Embryonic facial prominence (tissue), 1 donor: ENCODE measurements at regions not wholly inside any gene's neighbourhood (a gene's known extent, or its start where the extent isn't known, plus 50 kb on each side); places are given as distances from the start of the nearest gene placed in this dataset.

Source experiments
- DNase-seq: peaks from one replicate; pipeline ENCODE4 v3.0.0-alpha.2; 2016; ENCODE audit errors: extremely low spot score

DNA sequence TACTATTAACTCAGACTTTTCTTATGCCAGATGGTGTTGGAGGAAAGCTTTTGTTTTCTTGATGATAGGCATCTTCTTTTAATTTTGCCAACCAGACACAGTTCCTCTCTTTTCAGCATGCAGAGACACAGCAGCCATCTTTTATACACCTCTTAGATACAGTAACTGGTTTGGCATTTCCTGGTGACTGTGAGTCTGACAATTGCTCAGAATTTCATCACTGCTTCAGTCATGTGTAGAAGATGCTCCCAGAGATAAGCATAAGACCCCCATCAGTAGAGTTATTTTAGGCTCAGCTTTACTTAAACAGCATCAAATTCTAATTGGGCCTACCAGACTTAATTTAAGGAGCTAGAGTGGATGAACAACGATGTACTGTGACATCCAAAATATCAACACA lies 779.0 kb downstream of the SQOR start:
- DNase-seq: no peak

DNA sequence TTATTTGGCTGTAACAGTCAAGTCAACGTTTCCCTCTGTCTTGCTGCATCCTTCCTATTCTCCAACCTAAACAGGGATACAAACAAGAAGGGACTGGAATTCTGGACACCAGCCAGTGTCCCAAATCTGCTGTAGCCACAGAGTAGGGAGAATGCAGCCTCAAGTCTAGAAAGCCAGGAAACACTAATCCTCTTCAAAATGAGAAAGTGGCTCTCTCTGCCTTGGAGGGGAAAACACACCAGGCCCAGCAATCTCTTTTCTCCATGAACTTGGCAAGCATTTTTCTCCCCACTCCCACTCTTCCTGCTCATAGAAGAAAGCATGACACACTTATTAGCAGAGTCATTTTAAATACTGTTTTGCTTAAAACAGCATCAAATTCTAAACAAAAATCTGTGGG lies 781.7 kb downstream of the SQOR start:
- DNase-seq: no peak

DNA sequence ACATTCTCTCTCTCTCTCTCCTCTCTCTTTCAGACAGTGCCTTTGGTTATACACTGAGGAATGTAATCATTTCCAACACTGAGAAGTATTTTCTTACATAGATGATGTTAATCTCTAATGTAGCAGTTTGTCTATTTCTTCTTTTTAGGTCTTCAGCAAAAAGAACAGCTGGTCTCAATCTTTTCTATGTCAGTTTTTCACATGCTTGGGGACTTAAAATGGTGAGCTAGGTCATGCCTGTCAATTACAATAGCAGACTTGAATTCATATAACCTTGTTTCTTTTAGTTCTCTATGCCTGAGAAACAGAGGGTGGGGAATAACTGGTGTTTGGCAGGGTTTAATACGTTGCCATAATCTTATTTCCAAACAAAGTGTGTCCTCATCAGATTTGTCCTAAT lies 786.2 kb downstream of the SQOR start:
- DNase-seq: peak; percentile 57

DNA sequence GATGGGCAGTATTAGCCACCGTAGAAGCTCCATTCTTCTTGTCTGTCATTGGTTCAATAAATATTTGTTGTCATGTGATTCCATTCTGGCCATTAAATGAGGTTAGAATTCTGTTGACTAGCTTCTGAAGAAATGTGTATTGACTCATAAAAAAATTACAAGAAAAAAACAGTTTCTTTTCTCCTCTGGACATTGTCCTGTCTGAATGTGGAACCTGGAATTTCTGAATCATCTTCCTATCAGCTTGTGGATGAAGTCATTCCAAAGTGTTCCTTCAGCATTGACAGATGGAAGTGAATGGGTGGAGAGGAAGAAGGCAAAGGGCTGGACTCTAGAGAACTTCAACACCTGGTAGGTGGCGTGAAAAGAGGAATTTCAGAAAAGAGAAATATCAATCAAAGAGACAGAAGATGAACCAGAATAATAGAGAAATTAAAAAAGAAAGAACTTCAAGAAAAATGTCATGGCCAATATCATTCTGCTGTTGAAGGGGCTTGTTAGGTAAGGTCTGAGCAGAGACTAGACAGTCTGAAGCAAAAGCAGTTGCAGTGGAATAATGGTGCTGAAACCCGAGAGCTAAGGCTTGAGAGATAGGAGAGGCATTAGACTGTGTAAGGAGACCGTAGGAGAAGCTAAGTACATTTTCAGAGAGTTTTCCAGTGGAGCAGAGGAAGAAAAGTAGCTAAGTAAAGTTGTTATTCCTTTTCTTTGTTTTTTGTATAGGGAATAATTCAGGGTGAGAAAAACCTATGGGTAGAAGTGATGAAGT lies 806.6 kb downstream of the SQOR start:
- DNase-seq: no peak

DNA sequence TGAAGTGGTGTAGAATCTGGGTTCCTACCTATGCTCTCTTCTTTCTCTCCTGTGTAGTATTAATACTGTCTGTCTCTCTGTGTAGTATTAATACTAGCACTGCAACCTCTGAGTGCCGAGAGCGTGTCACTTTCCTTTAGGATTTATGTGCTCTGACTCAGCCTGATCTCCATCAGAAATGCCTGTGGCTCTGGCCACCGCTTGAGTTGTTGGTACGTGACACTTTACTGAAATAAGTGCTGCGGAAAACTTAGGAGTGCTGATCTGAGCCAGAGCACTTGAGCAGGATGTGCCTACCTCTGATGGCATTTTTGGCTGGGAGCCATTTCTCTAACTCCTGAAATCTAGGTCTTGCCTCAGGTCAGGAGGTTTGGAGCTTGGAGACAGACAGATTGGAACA lies 807.4 kb downstream of the SQOR start:
- no peak for DNase-seq

DNA sequence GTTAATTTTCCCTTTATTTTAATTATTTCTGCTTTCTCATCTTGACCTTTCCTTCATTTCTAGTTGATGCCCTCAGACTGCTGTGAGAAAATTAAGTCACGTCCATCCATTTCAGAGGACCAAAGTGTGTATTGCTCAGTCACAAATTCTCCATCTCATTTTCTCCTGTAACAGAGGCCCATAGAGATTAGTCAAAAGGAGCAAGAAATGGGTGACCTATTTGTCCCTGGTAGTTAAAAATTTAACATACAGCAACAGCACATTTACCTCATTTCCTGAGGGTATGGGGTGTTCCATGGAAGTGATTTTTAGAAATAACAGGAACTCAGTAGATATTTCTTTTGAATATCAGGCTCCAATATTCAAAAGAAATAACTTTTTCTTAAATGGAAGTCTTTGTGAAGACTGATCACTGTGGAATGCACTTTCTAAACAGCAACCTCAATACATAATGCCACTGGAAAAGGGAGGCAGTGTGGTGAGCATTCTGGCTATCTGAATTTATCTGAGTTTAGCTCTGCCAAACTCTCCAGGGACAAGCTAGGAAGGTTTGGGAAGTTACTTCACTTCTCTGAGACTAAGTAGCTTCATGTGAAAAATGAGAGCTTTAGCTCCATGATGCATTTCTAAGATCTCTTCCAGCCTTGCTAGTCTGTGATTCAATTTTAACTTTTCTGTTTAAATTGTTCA lies 808.2 kb downstream of the SQOR start:
- DNase-seq: no peak

DNA sequence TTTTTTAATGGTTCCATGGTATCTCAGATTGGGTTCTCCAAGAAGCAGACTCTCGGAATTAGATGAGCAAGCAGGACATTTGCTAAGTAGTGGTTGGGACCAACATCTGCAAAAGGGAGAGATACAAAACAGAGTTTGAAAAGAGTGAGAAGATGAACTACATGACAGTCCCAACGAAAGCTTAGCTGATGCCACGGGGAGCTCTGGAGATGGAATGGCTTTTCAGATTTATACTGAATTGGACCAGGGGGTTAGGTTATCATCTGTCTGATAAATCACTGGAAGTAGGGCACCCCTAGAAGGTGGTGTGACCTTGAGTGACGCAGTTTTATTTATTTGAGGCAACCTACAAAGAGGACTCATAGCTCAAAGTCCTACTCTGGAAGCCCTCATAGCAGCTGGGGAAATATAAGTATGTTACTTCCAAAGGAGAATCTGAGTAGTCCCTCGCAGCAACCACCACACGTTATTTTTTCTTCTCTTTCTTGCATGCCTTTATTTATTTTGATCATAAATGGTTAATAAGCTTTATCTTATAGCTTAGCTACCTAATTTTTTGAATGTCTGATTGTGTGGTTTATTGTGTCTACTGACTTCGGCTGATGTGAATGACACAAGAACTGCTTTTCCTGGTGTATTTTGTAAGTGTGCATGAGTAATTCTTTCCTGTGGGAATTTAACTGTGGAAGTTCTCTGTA lies 815.4 kb downstream of the SQOR start:
- no peak for DNase-seq

DNA sequence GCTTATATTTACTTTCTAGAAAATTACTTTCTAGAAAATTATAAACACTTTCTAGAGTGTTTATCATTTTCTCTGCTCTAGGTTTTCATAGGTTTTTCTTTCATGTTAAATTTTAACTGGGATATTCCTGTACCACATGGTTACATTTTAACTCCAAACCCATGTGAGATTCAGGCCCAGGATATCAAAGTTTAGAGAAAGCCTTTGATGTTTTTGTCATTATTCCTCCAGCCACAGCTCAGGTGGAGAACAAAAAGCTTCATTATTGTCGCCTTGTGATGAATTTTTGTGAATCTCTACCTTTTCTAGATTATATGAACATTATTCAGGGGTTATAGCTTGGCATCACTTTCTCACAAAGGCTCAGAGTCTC lies 816.0 kb downstream of the SQOR start:
- no peak for DNase-seq

DNA sequence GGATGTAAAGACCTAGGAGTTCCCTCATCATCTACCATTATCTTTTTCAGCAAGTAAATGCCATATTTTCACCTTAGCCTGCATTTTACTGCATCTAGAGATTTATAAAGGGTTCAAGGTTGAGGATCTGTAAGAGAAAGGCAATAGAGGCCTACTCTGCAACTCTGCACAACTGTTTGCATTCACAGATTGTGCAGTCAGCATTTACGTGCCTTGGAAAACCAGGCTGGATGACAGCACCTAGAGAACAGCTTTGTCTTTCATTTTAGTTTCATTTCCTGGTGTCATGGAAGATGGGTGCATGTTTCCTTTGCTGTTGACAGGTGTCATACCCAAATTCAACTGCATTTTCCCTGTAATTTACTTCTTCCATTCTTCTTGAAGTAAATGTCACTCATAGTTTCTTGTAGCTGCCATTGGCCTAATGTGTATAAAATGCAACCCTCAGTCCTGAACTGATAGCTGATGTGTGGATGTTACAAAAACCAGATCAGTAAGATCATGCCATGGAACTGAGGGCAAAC lies 817.5 kb downstream of the SQOR start:
- no peak for DNase-seq

DNA sequence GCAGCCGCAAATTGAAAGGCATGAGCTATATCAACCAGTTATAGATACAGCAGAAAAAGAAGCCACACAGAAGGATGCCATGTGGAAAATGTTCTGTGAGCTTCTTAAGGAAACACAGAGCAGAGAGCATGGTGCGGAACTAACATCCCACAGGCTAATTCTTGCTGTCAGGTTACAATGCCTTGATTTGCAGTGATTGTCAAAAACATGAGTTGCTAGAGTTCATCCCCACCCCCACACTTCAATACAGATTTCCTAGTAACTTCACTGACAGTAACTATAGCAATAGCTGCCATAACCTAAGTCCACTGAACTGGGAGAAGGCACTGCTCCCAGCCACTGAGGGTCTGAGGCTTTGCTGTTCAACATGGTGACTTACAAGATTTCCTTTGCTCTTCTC lies 821.6 kb downstream of the SQOR start:
- no peak for DNase-seq

DNA sequence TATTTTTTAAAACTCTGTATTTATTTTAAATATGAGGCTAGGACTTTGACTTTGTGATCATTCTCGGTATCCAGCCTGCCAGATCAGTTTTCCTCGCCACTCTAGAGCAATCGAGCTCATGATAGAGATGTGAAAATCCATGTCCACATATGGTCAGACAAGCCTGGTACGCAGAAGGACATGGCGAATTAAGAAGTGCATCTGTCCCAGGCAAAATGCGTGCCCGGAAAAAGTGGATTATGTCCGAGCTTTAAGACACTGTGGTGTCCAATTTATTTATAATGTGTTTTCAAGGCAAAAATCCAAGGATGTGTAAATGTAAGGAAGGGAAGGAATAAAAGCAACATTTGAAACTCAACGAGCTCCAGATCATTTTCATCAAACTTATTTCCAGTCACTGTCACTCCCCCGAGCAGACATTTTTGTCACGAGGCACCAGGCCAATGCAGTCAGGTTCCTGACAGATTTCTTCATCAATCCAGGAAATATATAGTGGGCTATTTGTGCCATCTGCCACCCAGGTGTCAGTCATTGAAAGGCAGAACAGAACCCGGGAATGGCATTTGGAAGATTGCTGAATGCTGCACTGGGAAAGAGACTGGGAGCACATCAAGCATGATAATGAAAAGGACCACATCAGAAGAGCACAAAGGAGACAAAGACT lies 825.7 kb downstream of the SQOR start:
- no peak for DNase-seq

DNA sequence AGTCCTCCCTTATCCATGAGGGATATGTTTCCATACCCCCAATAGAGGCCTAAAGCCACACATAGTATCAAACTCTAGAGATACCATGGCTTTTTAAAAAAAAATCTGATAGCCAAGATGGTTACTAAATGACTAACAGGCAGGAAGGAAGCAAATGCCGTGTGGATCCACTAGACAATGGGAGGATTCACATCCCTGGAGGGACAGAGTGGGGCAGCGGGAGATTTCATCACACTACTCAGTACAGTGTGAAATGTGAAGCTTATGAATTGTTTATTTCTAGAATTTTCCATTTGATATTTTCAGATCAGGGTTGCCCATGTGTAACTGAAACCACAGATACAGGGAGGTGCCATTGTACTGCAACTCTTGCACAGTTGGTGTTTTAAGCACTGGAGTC lies 826.6 kb downstream of the SQOR start:
- no peak for DNase-seq

DNA sequence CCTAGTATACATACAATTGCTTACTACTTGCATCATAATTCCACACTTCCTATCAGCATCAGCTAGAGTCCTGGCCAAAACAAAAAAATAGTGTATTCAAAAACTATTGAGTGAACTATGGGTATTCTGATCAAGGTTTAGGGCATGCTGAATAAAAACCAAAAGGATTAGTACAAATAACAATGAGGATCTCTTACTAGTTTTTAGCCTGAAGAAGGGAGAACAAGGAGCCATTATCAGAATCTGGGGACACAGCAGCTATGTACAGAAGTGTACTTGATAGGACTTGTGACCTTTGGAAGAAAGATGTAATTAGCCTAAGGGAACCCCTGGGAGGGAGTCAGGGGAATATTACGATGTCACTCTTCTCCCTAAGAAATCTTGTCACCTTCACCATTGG lies 832.2 kb downstream of the SQOR start:
- no peak for DNase-seq

DNA sequence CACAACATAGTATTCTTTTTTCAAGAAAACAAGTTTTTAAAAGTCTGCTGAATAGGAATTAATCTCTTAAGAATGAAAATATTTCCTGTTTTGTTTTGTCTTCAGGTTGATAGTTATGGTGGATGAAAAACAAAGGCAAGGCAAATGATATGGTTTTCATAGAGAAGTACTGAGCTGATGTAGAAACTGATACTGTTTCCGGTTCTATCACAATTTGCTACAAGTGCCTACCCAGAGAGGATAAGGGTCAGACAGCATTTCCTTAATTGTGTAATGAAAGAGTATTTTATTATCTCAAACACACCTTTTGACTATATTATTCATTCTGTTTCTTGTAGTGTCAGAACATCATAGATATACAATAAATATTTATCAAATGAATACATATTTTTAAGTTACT lies 836.3 kb downstream of the SQOR start:
- DNase-seq: no peak

DNA sequence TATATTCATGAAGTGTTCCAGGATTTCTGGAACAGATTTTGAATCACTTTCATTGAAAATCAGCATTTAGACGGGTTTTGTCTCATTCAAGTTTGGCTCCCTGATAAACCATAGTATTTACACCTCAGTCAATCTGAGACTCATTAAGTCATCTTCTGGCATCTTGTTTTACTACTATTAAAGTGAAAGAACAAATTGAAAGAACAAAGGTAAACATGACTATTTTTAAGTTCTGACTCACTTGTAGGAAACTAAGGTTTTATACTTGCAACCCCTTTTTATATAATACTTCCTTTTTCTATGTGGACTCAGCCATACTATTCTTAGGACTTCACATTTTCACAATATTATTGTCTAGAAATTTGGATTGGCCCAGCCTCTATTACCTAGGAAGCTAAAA lies 854.4 kb downstream of the SQOR start:
- no peak for DNase-seq

DNA sequence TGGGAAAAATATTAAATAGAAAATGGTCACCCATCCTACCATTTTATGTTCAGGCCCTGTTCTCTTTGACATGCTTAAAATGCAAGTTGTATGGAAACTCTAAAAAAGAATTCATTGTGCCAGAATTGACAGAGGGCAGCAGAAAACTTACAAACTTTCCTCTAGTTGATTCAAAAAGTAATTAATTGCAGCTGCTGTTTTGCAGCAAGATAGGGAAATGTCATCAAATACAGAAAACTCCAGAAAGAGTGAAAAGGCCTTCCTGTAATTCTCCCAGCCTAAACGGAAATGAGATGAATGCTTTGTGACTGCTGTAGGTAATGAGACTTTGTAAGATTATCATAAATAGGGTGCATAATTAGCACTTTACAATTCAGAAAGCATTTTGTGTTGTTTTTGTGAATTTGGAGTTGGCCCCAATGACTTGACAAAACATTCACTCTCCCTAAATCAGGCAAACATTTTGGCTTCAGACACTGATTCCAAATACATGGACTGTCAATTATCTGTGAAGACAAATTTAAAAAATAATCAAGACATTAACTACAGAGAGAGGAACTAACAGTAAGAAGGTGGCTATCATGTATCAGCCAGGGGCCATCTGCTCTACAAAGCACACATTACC lies 861.8 kb downstream of the SQOR start:
- DNase-seq: no peak

DNA sequence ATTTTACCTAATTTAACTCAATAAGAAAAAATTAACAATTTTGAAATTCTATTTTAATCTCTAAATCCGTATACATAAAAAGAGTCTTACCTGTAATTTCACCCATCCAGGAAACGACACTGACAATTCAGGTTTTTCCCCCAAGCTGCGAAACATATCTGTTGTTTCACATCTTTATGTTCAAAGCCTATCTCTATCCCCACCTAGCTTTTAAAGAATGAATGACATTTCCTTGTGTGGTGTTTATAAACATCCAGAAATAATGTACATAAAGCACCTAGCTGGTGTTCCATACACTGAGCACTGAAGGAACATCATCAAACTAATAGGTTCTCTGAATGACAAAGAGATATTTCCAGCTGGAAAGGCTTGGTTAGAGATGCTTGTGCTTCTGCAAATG lies 867.8 kb downstream of the SQOR start:
- DNase-seq: no peak

DNA sequence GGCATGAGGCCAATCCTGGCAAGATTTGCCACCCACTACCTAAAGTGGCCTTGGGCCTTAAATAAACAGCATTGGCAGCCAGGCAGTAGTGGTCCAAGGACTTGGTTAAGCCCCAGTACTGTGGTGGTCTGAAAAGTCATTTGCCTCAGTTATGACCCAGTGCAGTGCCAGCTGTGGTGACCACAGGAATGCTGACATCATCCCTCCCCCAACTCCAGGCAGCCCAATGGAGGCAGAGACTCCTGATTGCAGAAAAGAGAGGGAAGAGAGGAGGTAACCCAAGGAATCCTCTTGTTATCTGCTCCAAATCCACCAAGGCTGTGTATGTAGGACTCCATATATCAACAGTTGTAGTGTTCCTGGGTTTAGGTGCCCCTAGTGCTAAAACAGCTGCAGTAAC lies 883.6 kb downstream of the SQOR start:
- no peak for DNase-seq

DNA sequence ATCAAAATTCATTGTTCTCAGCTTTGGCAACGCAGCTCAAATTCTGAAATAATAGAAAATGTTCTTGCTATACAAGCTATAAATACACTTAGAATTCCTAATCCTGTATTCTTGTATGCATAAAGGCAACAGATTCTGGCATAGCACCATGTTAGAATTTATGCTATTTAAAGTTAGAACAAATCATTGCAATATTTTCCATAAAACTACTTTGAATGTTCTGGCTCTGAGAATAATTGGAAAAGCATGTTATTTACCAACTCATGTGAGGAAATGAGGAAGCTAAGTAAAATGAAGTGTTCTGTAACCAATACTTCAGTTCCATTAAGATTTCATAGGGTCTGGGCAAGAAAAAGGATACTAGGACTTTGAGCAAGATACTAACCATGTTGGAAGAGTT lies 888.9 kb downstream of the SQOR start:
- DNase-seq: peak; percentile 8

DNA sequence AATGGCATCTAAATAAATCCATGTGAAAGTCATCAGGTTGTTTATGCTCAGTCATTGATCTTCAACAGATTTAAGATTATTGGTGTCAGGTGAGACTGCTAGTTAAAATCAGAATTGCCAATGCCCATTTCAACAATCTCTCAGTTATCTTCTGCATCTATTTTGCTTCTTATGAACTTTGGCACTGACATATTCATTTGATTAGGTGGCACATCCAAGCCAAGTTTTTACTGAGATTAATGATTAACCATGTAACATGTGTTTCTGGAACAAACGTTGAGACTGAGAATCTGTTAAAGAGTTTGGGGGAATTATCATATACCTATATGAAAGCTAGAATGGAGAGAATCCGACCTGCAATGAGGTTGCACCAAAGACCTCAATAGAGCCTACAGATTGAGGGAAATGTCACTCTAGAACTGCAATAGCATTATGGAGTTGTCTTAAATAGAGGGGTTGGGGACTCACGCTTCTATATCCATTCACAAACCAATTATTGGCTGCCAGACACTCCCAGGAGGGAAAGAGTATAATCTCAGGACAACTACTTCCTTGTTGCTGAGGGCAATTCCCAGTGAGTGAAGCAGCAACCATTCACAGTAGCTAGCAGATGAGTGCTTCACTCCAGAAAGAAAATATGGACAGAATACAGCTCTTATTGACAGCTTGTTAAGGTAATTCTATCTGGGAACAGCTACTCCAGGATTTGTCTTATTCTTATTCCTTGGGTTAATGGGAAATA lies 891.3 kb downstream of the SQOR start:
- no peak for DNase-seq

DNA sequence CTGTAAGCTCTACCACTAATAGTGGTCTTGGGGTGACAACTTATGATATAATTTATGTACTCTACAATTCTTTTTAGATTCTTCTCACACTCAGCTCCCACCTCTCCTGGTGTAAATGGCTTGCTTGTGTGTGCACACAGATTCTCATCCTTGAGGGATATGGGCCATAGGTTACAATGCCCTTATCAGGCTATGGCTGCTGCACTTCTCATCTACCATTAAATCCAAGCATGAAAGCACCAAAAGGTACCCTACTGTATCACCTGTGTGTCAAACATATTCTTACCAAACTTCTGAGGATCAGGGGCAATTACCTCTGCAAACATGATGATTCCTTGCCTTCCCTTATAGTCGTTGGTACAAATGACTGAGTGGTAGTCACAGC lies 891.9 kb downstream of the SQOR start:
- no peak for DNase-seq
